ENCODE measurements at regions not wholly inside any gene's neighbourhood (a gene's known extent, or its start where the extent isn't known, plus 50 kb on each side); places are given as distances from the start of the nearest gene placed in this dataset.

DNA sequence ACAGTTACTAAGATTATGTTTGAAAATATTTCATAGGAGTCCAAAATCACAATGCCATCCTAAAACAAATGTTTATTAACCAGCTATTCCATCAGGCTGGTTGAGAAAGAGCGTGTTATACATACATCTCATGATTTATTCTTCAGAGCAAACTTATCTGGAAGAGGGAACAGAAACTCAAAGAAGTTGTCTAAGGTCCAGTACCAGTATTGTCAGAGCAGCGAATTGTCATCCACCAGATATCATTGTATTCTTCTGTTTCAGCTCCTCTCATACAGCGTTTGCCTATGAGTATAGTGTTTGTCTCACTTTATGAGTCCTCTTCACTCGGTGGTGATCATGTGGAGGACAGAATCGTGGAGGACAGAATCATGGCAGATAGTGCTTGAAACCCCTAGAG lies 238.2 kb downstream of the OSR1 start:
- no peaks in the 10 kb centered on the region for H3K9me3 ChIP-seq (ENCODE audit: control insufficient read depth, insufficient read depth, low read depth, low read length)
- ChIA-PET CTCF (interaction anchor here (1.3 kb wide), 1 partner anchor 12 kb away, joined by 3 read pairs; no protein-coding TSS in a partner anchor), POLR2A (interaction anchor here (0.5 kb wide), 1 partner anchor 172 kb away, joined by 3 read pairs; no protein-coding TSS in a partner anchor)
- H3K4me1 ChIP-seq (ENCODE audit: control insufficient read depth, insufficient read depth, low read length), result no peaks in the 10 kb centered on the region
- TF ChIP-seq, protein P1, sequence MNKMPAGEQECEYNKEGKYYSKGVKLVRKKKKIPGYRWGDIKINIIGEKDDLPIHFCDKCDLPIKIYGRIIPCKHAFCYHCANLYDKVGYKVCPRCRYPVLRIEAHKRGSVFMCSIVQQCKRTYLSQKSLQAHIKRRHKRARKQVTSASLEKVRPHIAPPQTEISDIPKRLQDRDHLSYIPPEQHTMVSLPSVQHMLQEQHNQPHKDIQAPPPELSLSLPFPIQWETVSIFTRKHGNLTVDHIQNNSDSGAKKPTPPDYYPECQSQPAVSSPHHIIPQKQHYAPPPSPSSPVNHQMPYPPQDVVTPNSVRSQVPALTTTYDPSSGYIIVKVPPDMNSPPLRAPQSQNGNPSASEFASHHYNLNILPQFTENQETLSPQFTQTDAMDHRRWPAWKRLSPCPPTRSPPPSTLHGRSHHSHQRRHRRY (tag by site-specific recombination; IDR thresholded peaks at IDR 0.05), result no peak
- TF ChIP-seq ZNF292 (tag by site-specific recombination; IDR thresholded peaks at IDR 0.05; ENCODE audit: borderline replicate concordance, low read depth) (no peak), KLF8 (tag by site-specific recombination; IDR thresholded peaks at IDR 0.05) (no peak), ZNF214 (tag by site-specific recombination; IDR thresholded peaks at IDR 0.05; ENCODE audit: borderline replicate concordance) (no peak), ZNF596 (tag by site-specific recombination; IDR thresholded peaks at IDR 0.05) (no peak), KLF10 (tag by site-specific recombination; IDR thresholded peaks at IDR 0.05) (no peak), SETDB1 (IDR thresholded peaks at IDR 0.05; ENCODE audit: insufficient read length, low read length) (no peak)
- TF ChIP-seq, protein P2, sequence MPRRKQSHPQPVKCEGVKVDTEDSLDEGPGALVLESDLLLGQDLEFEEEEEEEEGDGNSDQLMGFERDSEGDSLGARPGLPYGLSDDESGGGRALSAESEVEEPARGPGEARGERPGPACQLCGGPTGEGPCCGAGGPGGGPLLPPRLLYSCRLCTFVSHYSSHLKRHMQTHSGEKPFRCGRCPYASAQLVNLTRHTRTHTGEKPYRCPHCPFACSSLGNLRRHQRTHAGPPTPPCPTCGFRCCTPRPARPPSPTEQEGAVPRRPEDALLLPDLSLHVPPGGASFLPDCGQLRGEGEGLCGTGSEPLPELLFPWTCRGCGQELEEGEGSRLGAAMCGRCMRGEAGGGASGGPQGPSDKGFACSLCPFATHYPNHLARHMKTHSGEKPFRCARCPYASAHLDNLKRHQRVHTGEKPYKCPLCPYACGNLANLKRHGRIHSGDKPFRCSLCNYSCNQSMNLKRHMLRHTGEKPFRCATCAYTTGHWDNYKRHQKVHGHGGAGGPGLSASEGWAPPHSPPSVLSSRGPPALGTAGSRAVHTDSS (tag by site-specific recombination; IDR thresholded peaks at IDR 0.05), result no peak
- TF ChIP-seq, protein P3, sequence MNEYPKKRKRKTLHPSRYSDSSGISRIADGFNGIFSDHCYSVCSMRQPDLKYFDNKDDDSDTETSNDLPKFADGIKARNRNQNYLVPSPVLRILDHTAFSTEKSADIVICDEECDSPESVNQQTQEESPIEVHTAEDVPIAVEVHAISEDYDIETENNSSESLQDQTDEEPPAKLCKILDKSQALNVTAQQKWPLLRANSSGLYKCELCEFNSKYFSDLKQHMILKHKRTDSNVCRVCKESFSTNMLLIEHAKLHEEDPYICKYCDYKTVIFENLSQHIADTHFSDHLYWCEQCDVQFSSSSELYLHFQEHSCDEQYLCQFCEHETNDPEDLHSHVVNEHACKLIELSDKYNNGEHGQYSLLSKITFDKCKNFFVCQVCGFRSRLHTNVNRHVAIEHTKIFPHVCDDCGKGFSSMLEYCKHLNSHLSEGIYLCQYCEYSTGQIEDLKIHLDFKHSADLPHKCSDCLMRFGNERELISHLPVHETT (tag by site-specific recombination; IDR thresholded peaks at IDR 0.05), result no peak
- H3K27ac ChIP-seq (ENCODE audit: extremely low read depth, low read depth, low read length), result no peak overlapping the region
- no peaks in the 10 kb centered on the region for H3K36me3 ChIP-seq (ENCODE audit: control insufficient read depth in 2 of 2, insufficient read depth in 1 of 2, low read length in 2 of 2)
- no peak overlapping the region for H3K4me3 ChIP-seq (ENCODE audit: low read depth, low read length)

DNA sequence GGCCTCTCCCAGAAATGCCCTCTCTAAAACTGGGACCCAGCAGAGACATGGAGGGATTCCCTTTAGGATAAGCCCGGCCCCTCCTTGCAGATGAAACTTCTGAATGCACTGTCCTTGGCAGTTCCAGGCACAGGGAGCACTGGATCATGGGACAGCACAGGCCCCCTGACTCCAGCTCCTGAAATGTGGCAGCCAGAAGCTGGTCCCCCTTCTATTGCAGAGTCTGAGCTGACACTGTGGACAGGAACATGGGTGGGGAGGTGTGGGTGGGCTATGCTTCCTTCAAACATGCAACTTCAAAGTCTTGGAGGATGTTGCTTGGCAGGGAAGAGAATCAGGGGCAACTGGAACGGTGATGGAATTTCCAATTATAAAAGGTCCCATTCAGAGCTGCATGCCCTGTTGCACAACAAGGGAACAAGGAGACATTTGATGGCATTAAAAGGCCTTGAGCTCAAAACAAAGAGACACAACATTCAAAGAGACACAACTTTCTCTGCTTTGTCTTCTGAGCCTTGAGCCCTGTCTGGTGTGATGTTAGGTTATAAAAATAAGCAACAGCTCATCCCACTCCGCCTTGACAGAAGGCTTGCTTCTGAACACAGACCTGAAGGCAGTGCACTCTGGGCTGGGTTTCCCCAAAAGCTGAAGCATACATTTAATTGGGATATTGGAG lies 239.0 kb downstream of the OSR1 start:
- Histone ChIP-seq H3K27ac (ENCODE audit: extremely low read depth, low read depth, low read length) (no peak overlapping the region), H3K9me3 (ENCODE audit: control insufficient read depth, insufficient read depth, low read depth, low read length) (no peaks in the 10 kb centered on the region), H3K4me1 (ENCODE audit: control insufficient read depth, insufficient read depth, low read length) (no peaks in the 10 kb centered on the region), H3K36me3 (ENCODE audit: control insufficient read depth in 2 of 2, insufficient read depth in 1 of 2, low read length in 2 of 2) (no peaks in the 10 kb centered on the region), H3K4me3 (ENCODE audit: low read depth, low read length) (no peak overlapping the region)
- TF ChIP-seq, protein P4, sequence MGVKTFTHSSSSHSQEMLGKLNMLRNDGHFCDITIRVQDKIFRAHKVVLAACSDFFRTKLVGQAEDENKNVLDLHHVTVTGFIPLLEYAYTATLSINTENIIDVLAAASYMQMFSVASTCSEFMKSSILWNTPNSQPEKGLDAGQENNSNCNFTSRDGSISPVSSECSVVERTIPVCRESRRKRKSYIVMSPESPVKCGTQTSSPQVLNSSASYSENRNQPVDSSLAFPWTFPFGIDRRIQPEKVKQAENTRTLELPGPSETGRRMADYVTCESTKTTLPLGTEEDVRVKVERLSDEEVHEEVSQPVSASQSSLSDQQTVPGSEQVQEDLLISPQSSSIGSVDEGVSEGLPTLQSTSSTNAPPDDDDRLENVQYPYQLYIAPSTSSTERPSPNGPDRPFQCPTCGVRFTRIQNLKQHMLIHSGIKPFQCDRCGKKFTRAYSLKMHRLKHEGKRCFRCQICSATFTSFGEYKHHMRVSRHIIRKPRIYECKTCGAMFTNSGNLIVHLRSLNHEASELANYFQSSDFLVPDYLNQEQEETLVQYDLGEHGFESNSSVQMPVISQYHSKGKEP (tag by site-specific recombination; IDR thresholded peaks at IDR 0.05), result no peak
- TF ChIP-seq, protein P5, sequence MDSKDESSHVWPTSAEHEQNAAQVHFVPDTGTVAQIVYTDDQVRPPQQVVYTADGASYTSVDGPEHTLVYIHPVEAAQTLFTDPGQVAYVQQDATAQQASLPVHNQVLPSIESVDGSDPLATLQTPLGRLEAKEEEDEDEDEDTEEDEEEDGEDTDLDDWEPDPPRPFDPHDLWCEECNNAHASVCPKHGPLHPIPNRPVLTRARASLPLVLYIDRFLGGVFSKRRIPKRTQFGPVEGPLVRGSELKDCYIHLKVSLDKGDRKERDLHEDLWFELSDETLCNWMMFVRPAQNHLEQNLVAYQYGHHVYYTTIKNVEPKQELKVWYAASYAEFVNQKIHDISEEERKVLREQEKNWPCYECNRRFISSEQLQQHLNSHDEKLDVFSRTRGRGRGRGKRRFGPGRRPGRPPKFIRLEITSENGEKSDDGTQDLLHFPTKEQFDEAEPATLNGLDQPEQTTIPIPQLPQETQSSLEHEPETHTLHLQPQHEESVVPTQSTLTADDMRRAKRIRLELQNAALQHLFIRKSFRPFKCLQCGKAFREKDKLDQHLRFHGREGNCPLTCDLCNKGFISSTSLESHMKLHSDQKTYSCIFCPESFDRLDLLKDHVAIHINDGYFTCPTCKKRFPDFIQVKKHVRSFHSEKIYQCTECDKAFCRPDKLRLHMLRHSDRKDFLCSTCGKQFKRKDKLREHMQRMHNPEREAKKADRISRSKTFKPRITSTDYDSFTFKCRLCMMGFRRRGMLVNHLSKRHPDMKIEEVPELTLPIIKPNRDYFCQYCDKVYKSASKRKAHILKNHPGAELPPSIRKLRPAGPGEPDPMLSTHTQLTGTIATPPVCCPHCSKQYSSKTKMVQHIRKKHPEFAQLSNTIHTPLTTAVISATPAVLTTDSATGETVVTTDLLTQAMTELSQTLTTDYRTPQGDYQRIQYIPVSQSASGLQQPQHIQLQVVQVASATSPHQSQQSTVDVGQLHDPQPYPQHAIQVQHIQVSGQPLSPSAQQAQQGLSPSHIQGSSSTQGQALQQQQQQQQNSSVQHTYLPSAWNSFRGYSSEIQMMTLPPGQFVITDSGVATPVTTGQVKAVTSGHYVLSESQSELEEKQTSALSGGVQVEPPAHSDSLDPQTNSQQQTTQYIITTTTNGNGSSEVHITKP (tag by site-specific recombination; IDR thresholded peaks at IDR 0.05), result no peak
- CTCF ChIA-PET, result interaction anchor here (1.3 kb wide), 1 partner anchor 12 kb away, joined by 3 read pairs; no protein-coding TSS in a partner anchor
- POLR2A ChIA-PET, result interaction anchor here (0.5 kb wide), 1 partner anchor 173 kb away, joined by 3 read pairs; no protein-coding TSS in a partner anchor

Measured in HEK293 (cell line).